ENCODE measurements at regions not wholly inside any gene's neighbourhood (a gene's known extent, or its start where the extent isn't known, plus 50 kb on each side); places are given as distances from the start of the nearest gene placed in this dataset.

GRCh38 chr9:78541868-78542443, 245.0 kb downstream of the PSAT1 start:
- Histone ChIP-seq H3K27me3 (no peaks in the 10 kb centered on the region), H3K4me3 (no peak overlapping the region), H3K36me3 (no peaks in the 10 kb centered on the region), H3K9me3 (no peaks in the 10 kb centered on the region), H3K27ac (no peak overlapping the region), H3K4me1 (no peaks in the 10 kb centered on the region)
- TF ChIP-seq EP300 (IDR thresholded peaks at IDR 0.05): no peak
- no peak for TF ChIP-seq CTCF (IDR thresholded peaks at IDR 0.05)
- no peak for TF ChIP-seq POLR2AphosphoS5 (IDR thresholded peaks at IDR 0.05)
- TF ChIP-seq POLR2A (IDR thresholded peaks at IDR 0.05): no peak
- 66 to 80% methylated on average over 9 of the region's 9 CpGs for WGBS, 2 donors
- DNase-seq: no peak
- intact Hi-C loops (cut with DNase I): no loop called here

GRCh38 chr9:78542491-78543181, 245.7 kb downstream of the PSAT1 start:
- 61 to 77% methylated on average over 14 of the region's 14 CpGs for WGBS, 2 donors
- no peaks in the 10 kb centered on the region for H3K4me1 ChIP-seq

GRCh38 chr9:78543353-78543752, 246.4 kb downstream of the PSAT1 start:
- Histone ChIP-seq H3K27me3 (no peaks in the 10 kb centered on the region), H3K4me1 (no peaks in the 10 kb centered on the region), H3K4me3 (no peak overlapping the region), H3K9me3 (no peaks in the 10 kb centered on the region), H3K36me3 (no peaks in the 10 kb centered on the region), H3K27ac (no peak overlapping the region)
- DNase-seq: no peak
- WGBS, 2 donors: 80 to 82% methylated on average over 3 of the region's 3 CpGs
- intact Hi-C loops (cut with DNase I): no loop called here
- TF ChIP-seq CTCF (IDR thresholded peaks at IDR 0.05): no peak

More at GRCh38 chr9:78542491-78543181, 245.7 kb downstream of the PSAT1 start:
- intact Hi-C loops (cut with DNase I): no loop called here
- Histone ChIP-seq H3K9me3 (no peaks in the 10 kb centered on the region), H3K4me3 (no peak overlapping the region), H3K36me3 (no peaks in the 10 kb centered on the region), H3K27ac (no peak overlapping the region), H3K27me3 (no peaks in the 10 kb centered on the region)
- no peak for DNase-seq
- no peak for TF ChIP-seq EP300 (IDR thresholded peaks at IDR 0.05)
- no peak for TF ChIP-seq POLR2AphosphoS5 (IDR thresholded peaks at IDR 0.05)

- H3K36me3 ChIP-seq: no peaks in the 10 kb centered on the region
- WGBS, 2 donors: 71 to 78% methylated on average over 5 of the region's 5 CpGs
- H3K4me3 ChIP-seq: no peak overlapping the region
- no peak for DNase-seq
- no peaks in the 10 kb centered on the region for H3K4me1 ChIP-seq
- intact Hi-C loops (cut with DNase I): no loop called here
- no peaks in the 10 kb centered on the region for H3K9me3 ChIP-seq
- no peak overlapping the region for H3K27ac ChIP-seq
- TF ChIP-seq POLR2A (IDR thresholded peaks at IDR 0.05) (no peak), CTCF (IDR thresholded peaks at IDR 0.05) (no peak)
- H3K27me3 ChIP-seq: no peaks in the 10 kb centered on the region
Observed at GRCh38 chr9:78544230-78544629, 247.3 kb downstream of the PSAT1 start.

GRCh38 chr9:78547831-78548230, 250.9 kb downstream of the PSAT1 start:
- WGBS, 2 donors: 41 to 92% methylated on average over 1 of the region's 1 CpG

More at GRCh38 chr9:78547831-78548230, 250.9 kb downstream of the PSAT1 start:
- TF ChIP-seq POLR2AphosphoS5 (IDR thresholded peaks at IDR 0.05) (no peak), POLR2A (IDR thresholded peaks at IDR 0.05) (no peak), CTCF (IDR thresholded peaks at IDR 0.05) (no peak), EP300 (IDR thresholded peaks at IDR 0.05) (no peak)
- Histone ChIP-seq H3K27ac (no peak overlapping the region), H3K27me3 (no peaks in the 10 kb centered on the region), H3K4me1 (no peaks in the 10 kb centered on the region), H3K9me3 (no peaks in the 10 kb centered on the region), H3K4me3 (no peak overlapping the region), H3K36me3 (no peaks in the 10 kb centered on the region)
- intact Hi-C loops (cut with DNase I): no loop called here
- no peak for DNase-seq
